Stomach (tissue), 8 donors: ENCODE measurements at regions not wholly inside any gene's neighbourhood (a gene's known extent, or its start where the extent isn't known, plus 50 kb on each side); places are given as distances from the start of the nearest gene placed in this dataset.

Source experiments
- DNase-seq, 2 donors: peaks; one replicate each; pipeline versions ENCODE4 v3.0.0 to v3.0.0-alpha.2; 2013 to 2019
- H3K27ac ChIP-seq, 5 donors: fragments of 200-600 bp in 4 of 5; sonication (generic) in 4 of 5; one replicate each; pipeline ENCODE4 v1.5.1; 2013 to 2019; ENCODE audit warnings: mild to moderate bottlenecking in 1 of 5, moderate library complexity in 1 of 5
- H3K27me3 ChIP-seq, 3 donors: fragments of 200-600 bp; sonication (generic); one replicate each; pipeline ENCODE4 v1.5.1; 2017 to 2019; ENCODE audit warnings: mixed run types in 1 of 3
- H3K36me3 ChIP-seq, 4 donors: fragments of 200-600 bp; sonication (generic); 1 replicate in 3 of 4; 2 replicates in 1 of 4; pipeline ENCODE4 v1.5.1; 2016 to 2019
- H3K4me1 ChIP-seq, 4 donors: fragments of 200-600 bp; sonication (generic); one replicate each; pipeline ENCODE4 v1.5.1; 2016 to 2019
- H3K4me3 ChIP-seq, 4 donors: fragments of 200-600 bp; sonication (generic) in 3 of 4; one replicate each; pipeline ENCODE4 v1.5.1; 2016 to 2019; ENCODE audit warnings: mild to moderate bottlenecking in 1 of 4
- H3K9me3 ChIP-seq, 4 donors: fragments of 200-600 bp; sonication (generic); one replicate each; pipeline ENCODE4 v1.5.1; 2016 to 2019
- CTCF ChIP-seq, 7 experiments: fragments of 450-650 bp in 4 of 7; fragments of 200-600 bp in 3 of 7; sonication (generic) in 3 of 7; IDR thresholded peaks; one replicate each; pipeline ENCODE4 v1.5.1; 2016 to 2019; ENCODE audit warnings: antibody characterized with exemption in 7 of 7, control low read depth in 2 of 7, mild to moderate bottlenecking in 1 of 7
- EP300 ChIP-seq: sonication (generic); formaldehyde crosslinking; IDR thresholded peaks from one replicate; pipeline ENCODE4 v1.6.1; 2017; ENCODE audit warnings: antibody characterized with exemption
- POLR2A ChIP-seq, 4 donors: fragments of 450-650 bp; IDR thresholded peaks; one replicate each; pipeline ENCODE4 v1.6.1; 2016; ENCODE audit warnings: antibody characterized with exemption in 4 of 4, control low read depth in 2 of 4, mild to moderate bottlenecking in 1 of 4, moderate library complexity in 1 of 4
- POLR2AphosphoS5 ChIP-seq, 3 donors: sonication (generic); formaldehyde crosslinking; IDR thresholded peaks; one replicate each; pipeline ENCODE4 v1.6.1; 2016; ENCODE audit warnings: antibody characterized with exemption in 3 of 3
- WGBS, 5 donors: extraction: QIAGEN DNeasy Blood & Tissue Kit in 3 of 5; methylation state at CpG; one replicate each; pipeline versions ENCODE4 v1.1.5 to v1.1.7; 2013 to 2018; 5-methylcytosine and 5-hydroxymethylcytosine counted together
- intact Hi-C: fragments of 100-400 bp; cut with DNase I; formaldehyde crosslinking; loops from one replicate; pipeline ENCODE4 v1.15.1; 2023; ENCODE audit warnings: low total_unique reads
- donor health status: healthy with polysubstance abuse.
- donor health status: Bipolar disorder and iron deficiency.
- donor health status: healthy.

DNA sequence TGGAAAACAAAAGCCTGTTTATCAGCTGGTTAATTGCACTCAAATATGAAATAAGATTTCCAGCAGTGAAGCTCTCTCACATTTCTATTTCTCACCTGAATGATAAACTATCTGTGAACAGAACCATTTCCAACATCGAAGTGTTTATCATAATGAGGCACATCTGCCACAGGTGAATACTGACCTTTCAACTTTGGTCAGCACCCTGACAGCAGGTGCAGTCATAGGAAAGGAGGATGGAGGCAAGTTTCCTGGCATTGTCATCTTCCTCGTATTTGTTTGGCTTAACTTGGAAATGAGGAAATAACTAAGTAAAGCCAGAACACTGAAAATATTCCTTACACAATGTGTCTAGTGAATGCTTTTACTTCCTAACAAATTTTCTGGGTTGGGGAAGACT lies 716.4 kb downstream of the NR2F1-AS1 start:
- H3K27ac ChIP-seq: no peak overlapping the region
- intact Hi-C loops: no loop called here
- no peaks in the 10 kb centered on the region for H3K4me1 ChIP-seq
- H3K27me3 ChIP-seq: no peaks in the 10 kb centered on the region
- no peak overlapping the region for H3K4me3 ChIP-seq
- no peaks in the 10 kb centered on the region for H3K36me3 ChIP-seq
- H3K9me3 ChIP-seq: no peaks in the 10 kb centered on the region
- 47 to 57% (median 50%) methylated on average over 2 of the region's 2 CpGs for WGBS, 5 donors
- TF ChIP-seq CTCF (IDR thresholded peaks at IDR 0.05) (no peak), EP300 (no peak), POLR2AphosphoS5 (IDR thresholded peaks at IDR 0.05) (no peak), POLR2A (IDR thresholded peaks at IDR 0.05) (no peak)
- no peak for DNase-seq

GRCh38 chr5:92863666-92864065 lies 717.4 kb downstream of the NR2F1-AS1 start:
- H3K27me3 ChIP-seq: no peaks in the 10 kb centered on the region
- no peaks in the 10 kb centered on the region for H3K4me1 ChIP-seq
- H3K36me3 ChIP-seq: no peaks in the 10 kb centered on the region
- no peaks in the 10 kb centered on the region for H3K9me3 ChIP-seq
- H3K4me3 ChIP-seq: no peak overlapping the region
- no peak for TF ChIP-seq POLR2AphosphoS5 (IDR thresholded peaks at IDR 0.05)
- TF ChIP-seq CTCF (IDR thresholded peaks at IDR 0.05): no peak
- no peak for TF ChIP-seq POLR2A (IDR thresholded peaks at IDR 0.05)
- no peak for TF ChIP-seq EP300
- WGBS, 5 donors: 80 to 86% (median 84%) methylated on average over 2 of the region's 2 CpGs
- H3K27ac ChIP-seq: no peak overlapping the region
- DNase-seq: no peak
- intact Hi-C loops: no loop called here

DNA sequence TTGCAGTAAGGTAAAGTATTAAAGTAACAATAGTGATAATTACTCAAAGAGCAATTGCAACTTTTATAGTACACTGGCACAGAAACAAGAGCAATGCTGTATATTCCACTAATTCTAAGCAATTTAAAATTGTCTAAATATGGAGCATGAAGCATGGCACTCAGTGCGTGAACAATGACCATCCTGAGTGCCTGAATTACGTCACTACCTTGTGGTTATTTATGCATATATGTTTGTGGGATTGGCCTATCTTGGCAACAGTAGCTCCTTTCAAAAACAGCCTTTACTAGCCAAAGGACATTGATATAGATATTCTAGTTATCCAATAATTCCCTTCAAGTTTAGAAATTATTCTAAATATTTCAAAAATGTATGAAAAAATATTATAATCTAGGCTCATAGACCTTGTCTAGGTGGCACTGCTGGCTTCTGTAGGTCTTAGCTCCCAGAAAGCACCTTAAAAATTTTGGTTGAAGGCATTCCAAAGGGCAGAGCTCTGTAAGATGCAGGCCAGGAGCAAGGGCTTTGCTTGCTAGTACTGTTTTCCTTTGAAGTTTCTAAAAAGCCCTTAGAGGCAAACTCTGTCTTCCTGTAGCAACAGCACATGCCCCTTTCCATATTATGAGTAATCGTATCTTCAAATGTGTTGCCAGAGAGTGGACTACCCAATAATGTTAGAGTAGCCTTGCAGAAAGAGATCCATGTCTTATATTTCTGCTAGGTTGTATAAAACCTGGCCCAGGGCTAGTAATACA lies 719.3 kb downstream of the NR2F1-AS1 start:
- H3K9me3 ChIP-seq: no peaks in the 10 kb centered on the region
- H3K4me1 ChIP-seq: no peaks in the 10 kb centered on the region
- no peak for DNase-seq
- no peaks in the 10 kb centered on the region for H3K36me3 ChIP-seq
- intact Hi-C loops: no loop called here
- no peak overlapping the region for H3K4me3 ChIP-seq
- H3K27ac ChIP-seq: no peak overlapping the region
- H3K27me3 ChIP-seq: no peaks in the 10 kb centered on the region
- WGBS, 5 donors: 73 to 87% (median 79%) methylated on average over 3 of the region's 3 CpGs
- TF ChIP-seq EP300 (no peak), POLR2AphosphoS5 (IDR thresholded peaks at IDR 0.05) (no peak), POLR2A (IDR thresholded peaks at IDR 0.05) (no peak), CTCF (IDR thresholded peaks at IDR 0.05) (no peak)

DNA sequence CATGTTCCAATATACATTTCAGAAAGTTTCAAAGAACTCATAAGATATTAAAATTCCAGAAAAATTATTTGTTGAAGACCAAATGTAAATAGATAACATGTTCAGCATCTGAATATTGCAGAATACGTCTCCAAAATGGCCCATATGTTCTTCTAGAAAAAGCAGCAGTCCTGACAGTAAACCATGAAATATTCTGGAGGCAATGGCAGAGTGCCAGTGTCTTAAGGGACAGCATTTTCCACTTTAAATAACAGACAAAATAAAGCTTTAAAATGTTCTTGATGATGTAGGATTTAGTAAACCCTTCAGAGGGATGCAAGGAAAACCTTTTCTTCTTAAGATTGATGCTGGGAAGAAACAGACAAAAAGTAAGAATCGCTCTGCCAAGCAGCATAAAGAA lies 721.0 kb downstream of the NR2F1-AS1 start:
- DNase-seq: peak in 1 of 2 donors; percentile 12
- intact Hi-C loops: no loop called here
- H3K36me3 ChIP-seq: no peaks in the 10 kb centered on the region
- no peaks in the 10 kb centered on the region for H3K9me3 ChIP-seq
- 59 to 83% (median 80%) methylated on average over 2 of the region's 2 CpGs for WGBS, 5 donors
- H3K27ac ChIP-seq: no peak overlapping the region
- H3K4me3 ChIP-seq: no peak overlapping the region
- H3K27me3 ChIP-seq: no peaks in the 10 kb centered on the region
- TF ChIP-seq CTCF (IDR thresholded peaks at IDR 0.05) (no peak), EP300 (no peak), POLR2AphosphoS5 (IDR thresholded peaks at IDR 0.05) (no peak), POLR2A (IDR thresholded peaks at IDR 0.05) (no peak)
- no peaks in the 10 kb centered on the region for H3K4me1 ChIP-seq
